ENCODE measurements at regions not wholly inside any gene's neighbourhood (a gene's known extent, or its start where the extent isn't known, plus 50 kb on each side); places are given as distances from the start of the nearest gene placed in this dataset.

- no peak overlapping the region for H3K27ac ChIP-seq (ENCODE audit: control insufficient read depth, insufficient read depth, low read length)
- peaks cover 9% of the 10 kb centered on the region for H3K27me3 ChIP-seq (ENCODE audit: control insufficient read depth, extremely low read depth, insufficient read depth, low read length)
- no peaks in the 10 kb centered on the region for H3K9me1 ChIP-seq (ENCODE audit: control insufficient read depth, extremely low read depth, insufficient read depth, low read length)
- H3K36me3 ChIP-seq (ENCODE audit: control insufficient read depth in 2 of 2, extremely low read depth in 1 of 2, insufficient read depth in 2 of 2, low read length in 2 of 2), result no peaks in the 10 kb centered on the region
- no peak overlapping the region for H2AFZ ChIP-seq (ENCODE audit: control insufficient read depth, low read length)
- DNase-seq (ENCODE audit: low read depth, low spot score), result no peak
- H3K9me3 ChIP-seq (ENCODE audit: control insufficient read depth, low read depth, low read length), result peaks cover 3% of the 10 kb centered on the region
- dilution Hi-C loops (cut with MboI; ENCODE audit: extremely low pct_ligation_motif_present, low sequenced_read_pairs), result no loop called here
- H4K20me1 ChIP-seq (ENCODE audit: control insufficient read depth, extremely low read depth, insufficient read depth, low read length), result no peaks in the 10 kb centered on the region
- H3K79me2 ChIP-seq (ENCODE audit: control insufficient read depth, insufficient read depth, low read length), result no peaks in the 10 kb centered on the region
- FAIRE-seq, result no peak
- no peak overlapping the region for H3K4me3 ChIP-seq (ENCODE audit: control insufficient read depth in 2 of 3, extremely low read depth in 1 of 3, insufficient read depth in 2 of 3, low read depth in 1 of 3, low read length in 3 of 3)
- TF ChIP-seq CTCF (optimal IDR thresholded peaks at IDR 0.05 in 1 of 3, IDR thresholded peaks at IDR 0.05 in 1 of 3, conservative IDR thresholded peaks at IDR 0.05 in 1 of 3; ENCODE audit: extremely low read depth in 1 of 3, insufficient read depth in 2 of 3, low read length in 3 of 3) (peak in 1 of 3 experiments; percentile 2), EZH2 (IDR thresholded peaks at IDR 0.05; ENCODE audit: low read length) (no peak)
- H3K4me2 ChIP-seq (ENCODE audit: control insufficient read depth, extremely low read depth, insufficient read depth, low read depth, low read length), result no peak overlapping the region
- H3K9ac ChIP-seq (ENCODE audit: control insufficient read depth, extremely low read depth, insufficient read depth, low read length), result no peak overlapping the region
- H3K4me1 ChIP-seq (ENCODE audit: control insufficient read depth, extremely low read depth, insufficient read depth, low read length), result peaks cover 5% of the 10 kb centered on the region
Observed at GRCh38 chr10:117480097-117480496, 62.4 kb upstream of the EMX2 start.

- dilution Hi-C loops (cut with MboI; ENCODE audit: extremely low pct_ligation_motif_present, low sequenced_read_pairs), result no loop called here
- DNase-seq (ENCODE audit: low read depth, low spot score), result peak; percentile 92
- Histone ChIP-seq H2AFZ (ENCODE audit: control insufficient read depth, low read length) (no peak overlapping the region), H3K4me2 (ENCODE audit: control insufficient read depth, extremely low read depth, insufficient read depth, low read depth, low read length) (no peak overlapping the region), H3K9me3 (ENCODE audit: control insufficient read depth, low read depth, low read length) (peaks cover 3% of the 10 kb centered on the region), H3K4me3 (ENCODE audit: control insufficient read depth in 2 of 3, extremely low read depth in 1 of 3, insufficient read depth in 2 of 3, low read depth in 1 of 3, low read length in 3 of 3) (no peak overlapping the region), H3K4me1 (ENCODE audit: control insufficient read depth, extremely low read depth, insufficient read depth, low read length) (peaks cover 2% of the 10 kb centered on the region), H3K9ac (ENCODE audit: control insufficient read depth, extremely low read depth, insufficient read depth, low read length) (no peak overlapping the region), H3K9me1 (ENCODE audit: control insufficient read depth, extremely low read depth, insufficient read depth, low read length) (no peaks in the 10 kb centered on the region), H3K36me3 (ENCODE audit: control insufficient read depth in 2 of 2, extremely low read depth in 1 of 2, insufficient read depth in 2 of 2, low read length in 2 of 2) (no peaks in the 10 kb centered on the region), H3K27me3 (ENCODE audit: control insufficient read depth, extremely low read depth, insufficient read depth, low read length) (peaks cover 4% of the 10 kb centered on the region), H4K20me1 (ENCODE audit: control insufficient read depth, extremely low read depth, insufficient read depth, low read length) (no peaks in the 10 kb centered on the region), H3K79me2 (ENCODE audit: control insufficient read depth, insufficient read depth, low read length) (no peaks in the 10 kb centered on the region), H3K27ac (ENCODE audit: control insufficient read depth, insufficient read depth, low read length) (no peak overlapping the region)
- FAIRE-seq, result peak; percentile 95
- TF ChIP-seq CTCF (optimal IDR thresholded peaks at IDR 0.05 in 1 of 3, IDR thresholded peaks at IDR 0.05 in 1 of 3, conservative IDR thresholded peaks at IDR 0.05 in 1 of 3; ENCODE audit: extremely low read depth in 1 of 3, insufficient read depth in 2 of 3, low read length in 3 of 3) (peak; percentile 60 to 71 (median 63)), EZH2 (IDR thresholded peaks at IDR 0.05; ENCODE audit: low read length) (no peak)
Observed at GRCh38 chr10:117477961-117478670, 64.4 kb upstream of the EMX2 start.

Measured in keratinocyte (primary cell).